HG03196 (cell line): ENCODE measurements at regions not wholly inside any gene's neighbourhood (a gene's known extent, or its start where the extent isn't known, plus 50 kb on each side); places are given as distances from the start of the nearest gene placed in this dataset.

Experiments used
- ATAC-seq: cut with Tn5 transposase; IDR thresholded peaks from one replicate; pipeline ENCODE4 v1.9.1; 2021; ENCODE audit not compliant: unreplicated experiment

GRCh38 chr1:232218955-232219865, 410.7 kb downstream of the SIPA1L2 start:
- no peak for ATAC-seq

- ATAC-seq = no peak
Observed at GRCh38 chr1:232213928-232214327, 416.0 kb downstream of the SIPA1L2 start.

- no peak for ATAC-seq
Observed at GRCh38 chr1:232212253-232212652, 417.7 kb downstream of the SIPA1L2 start.

- ATAC-seq = no peak
Observed at GRCh38 chr1:232211149-232211548, 418.8 kb downstream of the SIPA1L2 start.

- ATAC-seq = no peak
Observed at GRCh38 chr1:232209357-232209756, 420.6 kb downstream of the SIPA1L2 start.

GRCh38 chr1:232207073-232207866, 422.7 kb downstream of the SIPA1L2 start:
- ATAC-seq = no peak

- no peak for ATAC-seq
Observed at GRCh38 chr1:232204269-232204668, 425.7 kb downstream of the SIPA1L2 start.

GRCh38 chr1:232201024-232201423, 428.9 kb downstream of the SIPA1L2 start:
- no peak for ATAC-seq

GRCh38 chr1:232196042-232196441, 433.9 kb downstream of the SIPA1L2 start:
- ATAC-seq = no peak

- ATAC-seq = no peak
Observed at GRCh38 chr1:232194424-232194823, 435.5 kb downstream of the SIPA1L2 start.

GRCh38 chr1:232193451-232193783, 436.5 kb downstream of the SIPA1L2 start:
- ATAC-seq = no peak

- ATAC-seq = no peak
Observed at GRCh38 chr1:232192781-232193450, 437.0 kb downstream of the SIPA1L2 start.

- no peak for ATAC-seq
Observed at GRCh38 chr1:232191560-232191959, 438.4 kb downstream of the SIPA1L2 start.

GRCh38 chr1:232188318-232188717, 441.6 kb downstream of the SIPA1L2 start:
- ATAC-seq = no peak

- ATAC-seq = no peak
Observed at GRCh38 chr1:232186931-232187330, 443.0 kb downstream of the SIPA1L2 start.

GRCh38 chr1:232184561-232185530, 445.1 kb downstream of the SIPA1L2 start:
- no peak for ATAC-seq

GRCh38 chr1:232183802-232184201, 446.1 kb downstream of the SIPA1L2 start:
- no peak for ATAC-seq

GRCh38 chr1:232183266-232183800, 446.6 kb downstream of the SIPA1L2 start:
- ATAC-seq = no peak

- ATAC-seq = no peak
Observed at GRCh38 chr1:232182236-232182635, 447.7 kb downstream of the SIPA1L2 start.

GRCh38 chr1:232180779-232181136, 449.2 kb downstream of the SIPA1L2 start:
- no peak for ATAC-seq
